A673 (cell line): ENCODE measurements at regions not wholly inside any gene's neighbourhood (a gene's known extent, or its start where the extent isn't known, plus 50 kb on each side); places are given as distances from the start of the nearest gene placed in this dataset.

Experiments
- BruUV-seq: library from RNA; stranded (reverse); fragments of 400-500 nt; replicated peaks from 2 replicates; lab custom pipeline; 2021; lab: Mats Ljungman, UMichigan
- CTCF ChIA-PET: fragments of 300-600 bp; sonication (Branson Sonifier 250); formaldehyde crosslinking; loops from one replicate; lab custom pipeline; 2022; ENCODE audit warnings: antibody characterized with exemption; lab: Charles Lee
- POLR2A ChIA-PET: fragments of 300-600 bp; sonication (Branson Sonifier 250); formaldehyde crosslinking; loops from one replicate; lab custom pipeline; 2022; ENCODE audit warnings: antibody characterized with exemption; ENCODE audit not compliant: low non-redundant PET; lab: Charles Lee
- DNase-seq: peaks from one replicate; pipeline ENCODE4 v3.0.0-alpha.2; 2015; ENCODE audit warnings: low spot score
- H3K27ac ChIP-seq: fragments of 200-600 bp; sonication (generic); 2 replicates; pipeline ENCODE4 v1.5.1; 2016; ENCODE audit warnings: mixed run types, low read depth, mild to moderate bottlenecking, mixed read lengths, antibody characterized with exemption, low read length; ENCODE audit not compliant: poor library complexity, severe bottlenecking
- H3K27me3 ChIP-seq: fragments of 200-600 bp; sonication (generic); replicated peaks from 2 replicates; pipeline ENCODE4 v1.6.1; 2017; ENCODE audit warnings: mixed run types, low read depth, mild to moderate bottlenecking, mixed read lengths, antibody characterized with exemption, low read length; ENCODE audit not compliant: insufficient read depth, poor library complexity
- H3K36me3 ChIP-seq: fragments of 200-600 bp; sonication (generic); 2 replicates; pipeline ENCODE4 v1.6.1; 2016; ENCODE audit warnings: mixed run types, mild to moderate bottlenecking, mixed read lengths, antibody characterized with exemption, low read length; ENCODE audit not compliant: insufficient read depth, poor library complexity, severe bottlenecking
- H3K4me1 ChIP-seq: fragments of 200-600 bp; sonication (generic); 2 replicates; pipeline ENCODE4 v1.6.1; 2017; ENCODE audit warnings: mixed run types, mild to moderate bottlenecking, mixed read lengths, antibody characterized with exemption, low read length; ENCODE audit not compliant: insufficient read depth, poor library complexity, severe bottlenecking
- H3K4me3 ChIP-seq: fragments of 200-600 bp; sonication (generic); 2 replicates; pipeline ENCODE4 v1.5.1; 2016; ENCODE audit warnings: low read depth, mixed run types, mild to moderate bottlenecking, mixed read lengths, low read length; ENCODE audit not compliant: poor library complexity, severe bottlenecking
- H3K9me3 ChIP-seq: fragments of 200-600 bp; sonication (generic); 2 replicates; pipeline ENCODE4 v1.6.1; 2016; ENCODE audit warnings: mixed run types, low read depth, mild to moderate bottlenecking, mixed read lengths, antibody characterized with exemption, low read length; ENCODE audit not compliant: poor library complexity, severe bottlenecking
- EZH2 ChIP-seq: fragments of 200-600 bp; sonication (generic); IDR thresholded peaks from 2 replicates; pipeline ENCODE4 v1.6.1; 2017; ENCODE audit warnings: borderline replicate concordance, low read depth, mild to moderate bottlenecking, mixed read lengths, antibody characterized with exemption, low read length; ENCODE audit not compliant: poor library complexity, severe bottlenecking
- intact Hi-C: fragments of 100-400 bp; cut with micrococcal nuclease; formaldehyde crosslinking; loops from one replicate; pipeline ENCODE4 v1.10.0; 2022; ENCODE audit not compliant: unreplicated experiment
- TF ChIP-seq, protein P1 (sequence below): fragments of 300-800, 200-600 bp; sonication (generic); conservative IDR thresholded peaks from 2 replicates; pipeline ENCODE4 v1.5.1; 2017; ENCODE audit warnings: low read depth, mild to moderate bottlenecking, antibody characterized with exemption, low read length, moderate library complexity, mixed read lengths

GRCh38 chr2:238580486-238580885 is 153.8 kb downstream of the ASB1 start:
- DNase-seq: no peak
- Histone ChIP-seq H3K4me3 (no peak overlapping the region), H3K36me3 (no peaks in the 10 kb centered on the region), H3K4me1 (no peaks in the 10 kb centered on the region), H3K27ac (no peak overlapping the region), H3K27me3 (peaks cover 9% of the 10 kb centered on the region), H3K9me3 (no peaks in the 10 kb centered on the region)
- ChIA-PET POLR2A (no interaction called here), CTCF (no interaction called here)
- TF ChIP-seq EZH2: no peak
- TF ChIP-seq, protein P1, sequence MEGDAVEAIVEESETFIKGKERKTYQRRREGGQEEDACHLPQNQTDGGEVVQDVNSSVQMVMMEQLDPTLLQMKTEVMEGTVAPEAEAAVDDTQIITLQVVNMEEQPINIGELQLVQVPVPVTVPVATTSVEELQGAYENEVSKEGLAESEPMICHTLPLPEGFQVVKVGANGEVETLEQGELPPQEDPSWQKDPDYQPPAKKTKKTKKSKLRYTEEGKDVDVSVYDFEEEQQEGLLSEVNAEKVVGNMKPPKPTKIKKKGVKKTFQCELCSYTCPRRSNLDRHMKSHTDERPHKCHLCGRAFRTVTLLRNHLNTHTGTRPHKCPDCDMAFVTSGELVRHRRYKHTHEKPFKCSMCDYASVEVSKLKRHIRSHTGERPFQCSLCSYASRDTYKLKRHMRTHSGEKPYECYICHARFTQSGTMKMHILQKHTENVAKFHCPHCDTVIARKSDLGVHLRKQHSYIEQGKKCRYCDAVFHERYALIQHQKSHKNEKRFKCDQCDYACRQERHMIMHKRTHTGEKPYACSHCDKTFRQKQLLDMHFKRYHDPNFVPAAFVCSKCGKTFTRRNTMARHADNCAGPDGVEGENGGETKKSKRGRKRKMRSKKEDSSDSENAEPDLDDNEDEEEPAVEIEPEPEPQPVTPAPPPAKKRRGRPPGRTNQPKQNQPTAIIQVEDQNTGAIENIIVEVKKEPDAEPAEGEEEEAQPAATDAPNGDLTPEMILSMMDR: no peak
- BruUV-seq: no TSS peak
- intact Hi-C loops: no loop called here

- ChIA-PET CTCF (no interaction called here), POLR2A (no interaction called here)
- Histone ChIP-seq H3K27me3 (peaks cover 6% of the 10 kb centered on the region), H3K36me3 (no peaks in the 10 kb centered on the region), H3K4me1 (no peaks in the 10 kb centered on the region), H3K4me3 (no peak overlapping the region), H3K9me3 (no peaks in the 10 kb centered on the region), H3K27ac (no peak overlapping the region)
- no peak for DNase-seq
- TF ChIP-seq EZH2: no peak
- TF ChIP-seq, protein P1: no peak
- intact Hi-C loops: no loop called here
- no TSS peak for BruUV-seq
Observed at GRCh38 chr2:238581126-238581525, 154.4 kb downstream of the ASB1 start.

DNA sequence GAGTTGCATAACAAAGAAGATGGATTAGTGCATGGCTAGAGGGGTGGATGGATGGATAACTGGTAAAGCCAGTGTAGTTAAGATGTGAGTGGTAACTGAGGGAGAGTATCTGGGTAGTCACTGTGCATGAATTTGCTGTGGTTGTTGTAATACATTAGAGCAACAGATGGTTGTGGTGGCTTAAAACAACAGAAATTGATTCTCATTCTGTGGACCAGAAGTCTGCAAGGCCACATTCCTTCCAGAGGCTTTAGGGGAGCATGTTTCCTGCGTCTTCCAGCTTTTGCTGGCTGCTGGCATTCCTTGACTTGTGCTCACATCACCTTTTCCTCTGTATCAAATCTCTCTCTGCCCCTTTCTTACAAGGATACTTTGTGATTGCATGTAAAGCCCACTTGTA is 155.4 kb downstream of the ASB1 start:
- CTCF ChIA-PET: no interaction called here

More for the DNA sequence above, 155.4 kb downstream of the ASB1 start:
- no peaks in the 10 kb centered on the region for H3K9me3 ChIP-seq
- no peaks in the 10 kb centered on the region for H3K4me1 ChIP-seq
- H3K4me3 ChIP-seq: no peak overlapping the region
- POLR2A ChIA-PET: no interaction called here
- no peak overlapping the region for H3K27ac ChIP-seq
- no TSS peak for BruUV-seq
- no peak for TF ChIP-seq EZH2
- TF ChIP-seq, protein P1: no peak
- DNase-seq: no peak
- H3K36me3 ChIP-seq: no peaks in the 10 kb centered on the region
- H3K27me3 ChIP-seq: peaks cover 4% of the 10 kb centered on the region
- intact Hi-C loops: no loop called here
